ENCODE measurements at regions not wholly inside any gene's neighbourhood (a gene's known extent, or its start where the extent isn't known, plus 50 kb on each side); places are given as distances from the start of the nearest gene placed in this dataset.

GRCh38 chr1:228860911-228861831 is 125.9 kb downstream of the RHOU start:
- DNase-seq (ENCODE audit: extremely low spot score): peak; percentile 36
- H3K36me3 ChIP-seq (ENCODE audit: insufficient read depth): no peaks in the 10 kb centered on the region
- H3K4me3 ChIP-seq (ENCODE audit: low read depth, low read length): no peak overlapping the region
- 64% methylated on average over 16 of the region's 16 CpGs for WGBS
- H3K4me1 ChIP-seq (ENCODE audit: insufficient read depth): no peaks in the 10 kb centered on the region
- H3K27ac ChIP-seq (ENCODE audit: low read depth): no peak overlapping the region

- Histone ChIP-seq H3K27ac (ENCODE audit: low read depth) (no peak overlapping the region), H3K36me3 (ENCODE audit: insufficient read depth) (no peaks in the 10 kb centered on the region), H3K4me1 (ENCODE audit: insufficient read depth) (no peaks in the 10 kb centered on the region), H3K4me3 (ENCODE audit: low read depth, low read length) (no peak overlapping the region)
- no peak for DNase-seq (ENCODE audit: extremely low spot score)
- WGBS: 73% methylated on average over 3 of the region's 3 CpGs
Measured at GRCh38 chr1:228861832-228862180, 126.5 kb downstream of the RHOU start.

- Histone ChIP-seq H3K27ac (ENCODE audit: low read depth) (no peak overlapping the region), H3K4me3 (ENCODE audit: low read depth, low read length) (no peak overlapping the region), H3K36me3 (ENCODE audit: insufficient read depth) (no peaks in the 10 kb centered on the region), H3K4me1 (ENCODE audit: insufficient read depth) (no peaks in the 10 kb centered on the region)
- no peak for DNase-seq (ENCODE audit: extremely low spot score)
- WGBS: 81% methylated on average over 13 of the region's 13 CpGs
Measured at GRCh38 chr1:228862542-228863505, 127.5 kb downstream of the RHOU start.

- 87% methylated on average over 7 of the region's 7 CpGs for WGBS
- H3K4me1 ChIP-seq (ENCODE audit: insufficient read depth): no peaks in the 10 kb centered on the region
- no peak overlapping the region for H3K27ac ChIP-seq (ENCODE audit: low read depth)
- no peak overlapping the region for H3K4me3 ChIP-seq (ENCODE audit: low read depth, low read length)
- no peaks in the 10 kb centered on the region for H3K36me3 ChIP-seq (ENCODE audit: insufficient read depth)
- no peak for DNase-seq (ENCODE audit: extremely low spot score)
Measured at GRCh38 chr1:228863776-228864175, 128.5 kb downstream of the RHOU start.

- Histone ChIP-seq H3K4me3 (ENCODE audit: low read depth, low read length) (no peak overlapping the region), H3K27ac (ENCODE audit: low read depth) (no peak overlapping the region), H3K4me1 (ENCODE audit: insufficient read depth) (no peaks in the 10 kb centered on the region), H3K36me3 (ENCODE audit: insufficient read depth) (no peaks in the 10 kb centered on the region)
- no peak for DNase-seq (ENCODE audit: extremely low spot score)
- 81% methylated on average over 7 of the region's 7 CpGs for WGBS
Measured at GRCh38 chr1:228865627-228866330, 130.5 kb downstream of the RHOU start.

GRCh38 chr1:228866468-228866867 is 131.2 kb downstream of the RHOU start:
- H3K27ac ChIP-seq (ENCODE audit: low read depth): no peak overlapping the region
- no peak overlapping the region for H3K4me3 ChIP-seq (ENCODE audit: low read depth, low read length)
- 65% methylated on average over 11 of the region's 11 CpGs for WGBS
- DNase-seq (ENCODE audit: extremely low spot score): no peak
- H3K36me3 ChIP-seq (ENCODE audit: insufficient read depth): no peaks in the 10 kb centered on the region
- no peaks in the 10 kb centered on the region for H3K4me1 ChIP-seq (ENCODE audit: insufficient read depth)

- Histone ChIP-seq H3K4me1 (ENCODE audit: insufficient read depth) (no peaks in the 10 kb centered on the region), H3K4me3 (ENCODE audit: low read depth, low read length) (no peak overlapping the region), H3K27ac (ENCODE audit: low read depth) (no peak overlapping the region), H3K36me3 (ENCODE audit: insufficient read depth) (no peaks in the 10 kb centered on the region)
- WGBS: 59% methylated on average over 7 of the region's 7 CpGs
- DNase-seq (ENCODE audit: extremely low spot score): no peak
Measured at GRCh38 chr1:228867108-228867950, 132.1 kb downstream of the RHOU start.

GRCh38 chr1:228867951-228868730 is 132.9 kb downstream of the RHOU start:
- no peak for DNase-seq (ENCODE audit: extremely low spot score)
- H3K4me1 ChIP-seq (ENCODE audit: insufficient read depth): no peaks in the 10 kb centered on the region
- WGBS: 83% methylated on average over 12 of the region's 12 CpGs
- H3K4me3 ChIP-seq (ENCODE audit: low read depth, low read length): no peak overlapping the region
- no peak overlapping the region for H3K27ac ChIP-seq (ENCODE audit: low read depth)
- H3K36me3 ChIP-seq (ENCODE audit: insufficient read depth): no peaks in the 10 kb centered on the region

GRCh38 chr1:228868731-228869024 is 133.4 kb downstream of the RHOU start:
- DNase-seq (ENCODE audit: extremely low spot score): no peak
- Histone ChIP-seq H3K4me3 (ENCODE audit: low read depth, low read length) (no peak overlapping the region), H3K27ac (ENCODE audit: low read depth) (no peak overlapping the region), H3K36me3 (ENCODE audit: insufficient read depth) (no peaks in the 10 kb centered on the region), H3K4me1 (ENCODE audit: insufficient read depth) (no peaks in the 10 kb centered on the region)
- WGBS: 95% methylated on average over 3 of the region's 3 CpGs

GRCh38 chr1:228869312-228869824 is 134.1 kb downstream of the RHOU start:
- H3K4me1 ChIP-seq (ENCODE audit: insufficient read depth): no peaks in the 10 kb centered on the region
- H3K36me3 ChIP-seq (ENCODE audit: insufficient read depth): no peaks in the 10 kb centered on the region
- H3K4me3 ChIP-seq (ENCODE audit: low read depth, low read length): no peak overlapping the region
- 96% methylated on average over 7 of the region's 7 CpGs for WGBS
- no peak overlapping the region for H3K27ac ChIP-seq (ENCODE audit: low read depth)
- no peak for DNase-seq (ENCODE audit: extremely low spot score)

GRCh38 chr1:228870041-228870713 is 134.9 kb downstream of the RHOU start:
- WGBS: 87% methylated on average over 9 of the region's 9 CpGs
- DNase-seq (ENCODE audit: extremely low spot score): no peak
- H3K4me3 ChIP-seq (ENCODE audit: low read depth, low read length): no peak overlapping the region
- no peak overlapping the region for H3K27ac ChIP-seq (ENCODE audit: low read depth)
- no peaks in the 10 kb centered on the region for H3K36me3 ChIP-seq (ENCODE audit: insufficient read depth)
- H3K4me1 ChIP-seq (ENCODE audit: insufficient read depth): no peaks in the 10 kb centered on the region
